ENCODE measurements at regions not wholly inside any gene's neighbourhood (a gene's known extent, or its start where the extent isn't known, plus 50 kb on each side); places are given as distances from the start of the nearest gene placed in this dataset.

- TF ChIP-seq CTCF (optimal IDR thresholded peaks at IDR 0.05 in 1 of 3, IDR thresholded peaks at IDR 0.05 in 1 of 3, conservative IDR thresholded peaks at IDR 0.05 in 1 of 3; ENCODE audit: extremely low read depth in 1 of 3, insufficient read depth in 2 of 3, low read length in 3 of 3) = no peak
- TF ChIP-seq EZH2 (IDR thresholded peaks at IDR 0.05; ENCODE audit: low read length) = no peak
Observed at GRCh38 chr2:129559101-129559500, 420.4 kb upstream of the RAB6C start.
